SIG-M5 treated with dmso at 0.1 percent for 504 hours (cell line): ENCODE measurements at regions not wholly inside any gene's neighbourhood (a gene's known extent, or its start where the extent isn't known, plus 50 kb on each side); places are given as distances from the start of the nearest gene placed in this dataset.
A peak's percentile ranks its signal among the peaks of the same experiment; 100 is the strongest.
"Not testable (repeated sequence)": the region's sequence is repeated elsewhere in the genome, so short reads cannot be mapped to it uniquely, and the experiment has no call there.

Source experiments
- DNase-seq: peaks from one replicate; lab custom pipeline; 2025; ENCODE audit not compliant: unreplicated experiment; lab: John Stamatoyannopoulos, UW

DNA sequence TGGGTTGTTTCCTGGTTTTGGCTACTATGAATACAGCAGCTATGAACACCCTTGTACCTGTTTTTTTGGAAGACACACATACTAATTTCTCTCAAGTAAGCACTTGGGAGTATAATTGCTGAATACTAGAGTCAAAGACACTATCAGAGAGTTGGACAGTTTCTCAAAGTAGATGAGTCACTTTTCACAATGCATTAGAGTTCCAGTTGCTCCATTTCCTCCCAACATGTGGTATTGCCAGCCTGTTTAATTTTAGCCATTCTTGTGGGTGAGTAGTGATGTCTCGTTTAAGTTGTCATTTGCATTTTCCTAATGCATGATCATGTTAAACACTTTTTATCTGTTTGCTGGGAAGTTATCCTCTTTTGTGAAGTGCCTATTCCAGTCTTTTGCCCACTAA lies 81.6 kb upstream of the GDNF start:
- peak; percentile 62 for DNase-seq

- DNase-seq, result no peak
These were observed 78.6 kb upstream of the GDNF start for GRCh38 chr5:37918424-37918823.

DNA sequence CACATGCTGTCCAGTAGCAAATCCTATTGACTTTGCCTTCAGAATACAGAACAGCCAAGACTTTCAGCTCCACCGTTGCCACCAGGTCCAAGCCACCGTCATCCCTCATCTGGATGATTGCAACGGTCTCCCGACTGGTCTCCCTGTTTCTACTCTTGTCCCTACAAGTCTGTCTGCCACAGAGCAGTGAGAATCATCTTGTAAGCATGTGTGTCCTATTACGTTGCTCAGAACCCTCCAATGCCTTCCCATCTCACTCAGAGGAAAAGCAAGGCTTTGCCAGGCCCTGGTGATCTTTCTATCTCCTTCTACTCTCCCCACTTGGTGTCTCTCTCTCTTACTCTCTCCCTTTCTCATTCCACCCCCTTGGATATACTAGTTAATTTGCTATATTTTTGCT lies 76.7 kb upstream of the GDNF start:
- no peak for DNase-seq

DNA sequence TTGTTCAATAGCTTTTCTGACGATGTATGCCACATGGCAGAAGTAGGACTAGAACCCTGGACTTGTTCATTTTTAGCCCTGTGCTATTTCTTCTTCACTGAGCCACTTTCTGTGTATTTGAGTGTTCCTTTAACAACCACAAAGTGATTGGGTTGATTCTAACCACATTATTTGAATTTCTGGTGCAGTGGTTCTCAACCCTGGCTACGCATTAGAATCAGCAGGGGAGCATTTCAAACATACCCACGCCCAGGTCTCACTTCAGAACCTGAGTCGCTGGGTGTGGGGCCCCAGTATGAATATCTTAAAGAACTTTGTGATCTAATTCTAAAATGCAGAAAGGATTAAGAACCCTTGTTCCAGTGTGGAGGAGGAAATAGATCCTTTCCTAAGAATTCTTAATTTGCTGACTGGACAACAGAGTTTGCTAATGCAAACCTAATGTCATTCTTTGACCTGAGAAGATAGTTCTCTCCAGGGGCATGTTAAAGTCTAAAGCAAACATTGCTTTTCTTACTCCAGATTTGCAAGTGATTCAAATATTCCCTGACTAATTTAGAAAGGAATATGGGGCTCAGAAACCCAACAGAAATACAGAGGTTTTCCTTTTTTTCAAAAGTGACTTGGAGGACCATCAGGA lies 75.4 kb upstream of the GDNF start:
- no peak for DNase-seq

- not testable (repeated sequence) for DNase-seq
These were observed 69.9 kb upstream of the GDNF start for GRCh38 chr5:37909610-37910266.

DNA sequence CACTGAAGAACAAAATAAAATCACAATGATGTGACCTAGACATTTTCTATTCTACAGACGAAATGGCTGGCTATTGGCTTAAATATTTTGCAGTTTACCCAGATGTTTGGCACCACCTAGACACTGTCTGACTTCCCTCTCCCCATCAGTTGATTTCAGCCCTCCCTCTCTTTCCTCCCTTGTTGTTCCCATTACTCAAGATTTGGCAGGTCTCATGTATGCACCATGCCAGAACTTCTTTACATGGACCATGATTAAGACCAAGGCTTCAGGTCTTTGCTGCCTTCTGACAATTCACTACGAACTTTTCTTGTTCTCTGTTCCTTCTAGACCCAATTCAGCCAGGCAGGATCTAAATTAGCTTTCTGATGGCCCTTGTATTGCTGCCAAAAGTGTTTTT lies 66.6 kb upstream of the GDNF start:
- DNase-seq, result no peak

- peak; percentile 12 for DNase-seq
These were observed 65.4 kb upstream of the GDNF start for GRCh38 chr5:37905230-37905629.

DNA sequence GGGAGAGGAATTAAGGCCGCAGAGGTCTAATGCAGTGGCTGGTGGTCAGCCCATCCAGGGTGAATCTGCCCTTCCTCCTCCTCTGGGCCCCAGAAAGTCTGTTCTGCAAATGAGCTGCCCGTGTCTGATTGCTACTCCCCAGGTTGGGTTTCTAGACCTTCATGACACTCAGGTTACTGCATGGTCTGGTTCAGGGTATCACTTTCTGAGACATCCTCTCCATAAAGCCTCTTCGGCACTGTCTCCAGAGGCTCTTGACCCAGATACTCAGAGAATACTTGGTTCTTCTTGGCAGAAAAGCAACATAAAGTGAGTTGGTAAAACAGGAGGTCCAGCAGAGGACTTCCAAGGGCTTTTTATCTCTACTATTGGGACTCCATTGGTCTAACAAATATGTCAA lies 62.5 kb upstream of the GDNF start:
- no peak for DNase-seq

DNA sequence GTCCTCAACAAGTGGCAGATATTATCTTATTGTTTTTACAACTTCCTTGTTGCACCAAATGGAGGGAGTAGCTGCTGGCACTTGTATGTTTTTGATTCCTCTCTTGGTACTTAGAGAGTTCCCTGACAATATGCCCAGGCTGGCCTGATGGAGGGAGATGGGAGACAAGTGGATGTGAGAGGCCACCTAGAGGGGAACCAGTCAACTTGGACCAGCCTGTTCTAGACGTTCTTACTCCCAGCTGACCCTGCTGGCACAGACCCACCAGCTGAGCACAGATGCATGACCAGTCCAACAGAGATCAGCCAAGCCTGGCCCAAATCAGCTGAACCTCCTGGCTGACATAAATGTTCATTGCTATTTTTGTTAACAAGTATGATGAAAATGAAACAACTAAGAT lies 60.9 kb upstream of the GDNF start:
- DNase-seq, result no peak

DNA sequence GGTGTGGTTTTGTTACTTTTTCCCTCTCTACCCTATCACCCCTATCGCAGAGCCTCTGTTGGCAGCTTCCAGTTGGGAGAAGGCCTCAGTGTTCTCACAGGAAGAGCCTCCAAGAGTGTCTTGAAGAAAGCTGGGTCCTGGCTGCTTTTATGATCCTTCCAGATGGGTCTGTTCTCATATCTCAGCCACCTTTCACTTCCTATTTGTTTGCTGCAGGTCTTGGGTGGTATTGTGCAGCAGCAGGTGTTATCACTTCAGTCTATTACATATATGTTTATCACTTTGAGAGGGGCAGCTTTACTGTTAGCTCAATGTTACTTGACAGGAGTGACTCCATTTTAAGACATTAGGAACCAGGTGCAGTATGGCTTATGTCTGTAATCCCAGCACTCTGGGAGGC lies 59.2 kb upstream of the GDNF start:
- no peak for DNase-seq

DNA sequence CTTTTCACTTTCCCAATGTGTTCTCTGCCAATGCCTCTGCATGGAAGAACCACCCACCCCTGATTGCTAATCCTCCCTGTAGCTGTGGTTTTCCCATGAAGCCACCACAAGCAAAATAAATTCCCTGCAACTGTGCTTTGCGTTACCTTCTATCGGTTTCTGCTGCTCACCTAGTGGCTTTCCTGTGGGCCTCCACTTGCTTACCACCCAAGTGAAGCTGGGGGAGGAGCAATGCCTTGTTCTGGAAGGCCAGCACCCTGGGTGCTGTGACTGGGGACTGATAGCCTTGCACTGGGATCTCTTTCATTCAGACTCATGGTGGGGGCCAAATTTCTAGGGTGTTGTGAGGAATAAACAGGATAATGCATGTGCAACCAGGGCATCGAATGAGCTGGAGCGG lies 56.3 kb upstream of the GDNF start:
- DNase-seq, result no peak

DNA sequence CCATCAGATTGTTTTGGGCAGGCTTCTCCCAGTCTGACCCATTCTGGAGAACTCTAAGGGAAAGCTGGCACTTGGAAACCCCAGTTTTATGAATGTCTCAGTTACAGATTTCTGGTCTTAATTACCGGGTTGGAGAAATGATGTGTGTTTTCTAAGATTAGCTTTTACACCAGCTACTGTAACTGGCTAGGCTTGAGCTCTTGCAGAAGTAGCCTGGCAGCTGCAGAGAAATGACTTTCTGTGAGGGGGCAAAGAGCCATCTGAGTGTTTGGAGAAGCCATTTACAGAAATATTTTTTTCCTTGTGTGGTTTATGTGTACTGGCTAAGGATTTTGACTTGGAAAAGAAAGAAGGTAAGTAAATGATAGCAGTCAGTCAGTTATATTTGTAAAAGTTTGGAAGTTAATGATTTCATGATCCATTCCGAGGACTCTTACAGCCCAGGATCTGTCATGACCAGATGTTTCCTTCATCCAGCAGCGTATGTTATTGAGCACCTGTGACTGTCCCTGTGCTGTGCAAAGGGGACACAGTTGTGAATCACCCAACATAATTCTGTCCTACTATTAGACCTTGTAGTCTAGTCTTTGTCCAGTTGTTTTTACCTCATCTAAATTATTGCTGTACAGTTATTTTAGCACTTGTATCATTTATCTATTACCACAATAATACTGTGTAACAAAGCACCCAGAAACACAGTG lies 53.7 kb upstream of the GDNF start:
- DNase-seq, result no peak

- DNase-seq, result no peak
These were observed 52.7 kb upstream of the GDNF start for GRCh38 chr5:37892586-37892985.

GRCh38 chr5:37891832-37892231 lies 52.0 kb upstream of the GDNF start:
- DNase-seq, result no peak

DNA sequence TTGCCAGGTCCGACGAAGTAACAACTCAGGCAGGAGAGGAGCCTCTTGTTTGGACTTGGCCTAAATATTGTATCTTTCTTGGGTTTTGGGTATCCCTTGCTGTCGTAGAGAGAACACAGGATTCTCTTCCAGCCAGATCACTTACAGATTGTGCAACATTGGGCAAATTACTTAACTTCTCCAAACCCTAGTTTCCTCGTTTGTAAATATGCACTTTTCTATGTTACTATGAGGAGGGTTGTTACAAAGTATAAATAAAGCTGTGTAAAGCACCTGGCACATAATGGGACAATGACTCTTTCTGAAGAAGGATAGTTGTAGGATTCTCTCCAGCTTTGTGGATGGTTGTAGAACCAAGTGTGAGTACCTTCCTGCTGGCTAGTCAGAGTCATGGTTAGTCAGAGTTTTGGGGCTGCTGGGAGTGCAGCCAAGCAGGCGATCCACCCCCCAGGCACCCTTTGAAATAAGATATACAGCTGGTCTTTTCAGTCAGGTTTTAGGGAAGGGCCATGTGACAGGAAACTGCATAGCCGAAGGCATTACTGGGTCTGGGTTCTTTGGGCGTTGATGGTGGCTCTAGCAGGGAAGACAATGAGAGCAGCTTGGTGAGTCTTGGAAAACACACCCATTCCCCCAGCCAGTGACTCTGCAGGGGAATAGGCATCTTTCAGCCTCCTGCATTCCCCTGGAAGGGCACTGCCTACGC lies 49.9 kb upstream of the GDNF start:
- DNase-seq, result peak; percentile 68
